ENCODE measurements at regions not wholly inside any gene's neighbourhood (a gene's known extent, or its start where the extent isn't known, plus 50 kb on each side); places are given as distances from the start of the nearest gene placed in this dataset.

- H3K27ac ChIP-seq = no peak overlapping the region
- ChIA-PET POLR2A (no interaction called here), CTCF (no interaction called here)
- ATAC-seq (no peak), FAIRE-seq (no peak), DNase-seq (ENCODE audit: low read depth in 1 of 2, low spot score in 1 of 2) (no peak)
- H3K4me3 ChIP-seq = no peak overlapping the region
- no peak for TF ChIP-seq PHF8 (IDR thresholded peaks at IDR 0.05; ENCODE audit: borderline replicate concordance, low read depth)
- no peak for TF ChIP-seq ESRRA (IDR thresholded peaks at IDR 0.05; ENCODE audit: borderline replicate concordance, low read length)
- TF ChIP-seq RCOR1 (IDR thresholded peaks at IDR 0.05; ENCODE audit: low read depth, low read length) = no peak
- TF ChIP-seq CHD4 (IDR thresholded peaks at IDR 0.05; ENCODE audit: borderline replicate concordance) = no peak
- TF ChIP-seq, protein P1, sequence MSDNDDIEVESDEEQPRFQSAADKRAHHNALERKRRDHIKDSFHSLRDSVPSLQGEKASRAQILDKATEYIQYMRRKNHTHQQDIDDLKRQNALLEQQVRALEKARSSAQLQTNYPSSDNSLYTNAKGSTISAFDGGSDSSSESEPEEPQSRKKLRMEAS (IDR thresholded peaks at IDR 0.05) = no peak
- TF ChIP-seq CHD2 (IDR thresholded peaks at IDR 0.05; ENCODE audit: low read length, partially characterized antibody) = no peak
- no peak for TF ChIP-seq ZFP36 (IDR thresholded peaks at IDR 0.05; ENCODE audit: borderline replicate concordance, partially characterized antibody)
- TF ChIP-seq HDAC2 (IDR thresholded peaks at IDR 0.05) = no peak
- TF ChIP-seq NR3C1 (IDR thresholded peaks at IDR 0.05) = no peak
- TF ChIP-seq RARB (CRISPR knock-in tag; IDR thresholded peaks at IDR 0.05) = no peak
- TF ChIP-seq ZNF302 (CRISPR knock-in tag; IDR thresholded peaks at IDR 0.05) = no peak
- no peak for TF ChIP-seq KDM5A (IDR thresholded peaks at IDR 0.05)
- no peak overlapping the region for H3K4me2 ChIP-seq
- no peaks in the 10 kb centered on the region for H3K4me1 ChIP-seq
- H3K9me3 ChIP-seq = no peaks in the 10 kb centered on the region
- 25% methylated on average over 2 of the region's 2 CpGs for WGBS (ENCODE audit: missing lambda C conversion rate)
Measured at GRCh38 chr4:31422006-31422405, 701.8 kb downstream of the PCDH7 start.

DNA sequence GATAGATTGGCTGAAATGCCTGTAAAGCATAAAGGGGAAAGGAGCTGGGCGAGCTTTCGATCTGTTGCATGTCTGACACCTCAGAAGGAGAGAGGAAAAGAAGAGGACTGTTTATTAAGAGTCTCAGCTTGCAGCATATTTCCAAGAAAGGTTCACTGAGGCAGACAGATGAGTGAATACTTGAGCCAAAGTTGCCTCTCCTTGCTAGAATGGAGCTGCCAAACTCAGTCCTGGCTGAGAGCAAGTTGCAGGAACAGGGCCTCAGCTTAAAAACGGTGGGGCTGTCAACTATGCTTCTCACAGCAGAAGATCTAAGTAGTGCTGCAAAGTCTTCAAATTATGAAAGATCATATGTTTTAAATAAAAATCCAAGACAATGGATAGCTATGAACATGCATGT lies 707.5 kb downstream of the PCDH7 start:
- H3K4me3 ChIP-seq = no peak overlapping the region
- TF ChIP-seq JUN (IDR thresholded peaks at IDR 0.05) = no peak
- ATAC-seq = no peak
- H3K27ac ChIP-seq = no peak overlapping the region
- no peaks in the 10 kb centered on the region for H3K9me3 ChIP-seq
- no peaks in the 10 kb centered on the region for H3K4me1 ChIP-seq
- H3K4me2 ChIP-seq = no peak overlapping the region
- CTCF ChIA-PET = no interaction called here
- no peak for FAIRE-seq
- POLR2A ChIA-PET = interaction anchor here (0.6 kb wide), 1 partner anchor 93 kb away, joined by 3 read pairs; no protein-coding TSS in a partner anchor
- WGBS (ENCODE audit: missing lambda C conversion rate) = 17% methylated on average over 3 of the region's 3 CpGs
- no peak for DNase-seq (ENCODE audit: low read depth in 1 of 2, low spot score in 1 of 2)

GRCh38 chr4:31442236-31442635 lies 722.1 kb downstream of the PCDH7 start:
- 68% methylated on average over 11 of the region's 11 CpGs for WGBS (ENCODE audit: missing lambda C conversion rate)
- H3K9me3 ChIP-seq = no peaks in the 10 kb centered on the region
- H3K4me3 ChIP-seq = no peak overlapping the region
- TF ChIP-seq, protein P2, sequence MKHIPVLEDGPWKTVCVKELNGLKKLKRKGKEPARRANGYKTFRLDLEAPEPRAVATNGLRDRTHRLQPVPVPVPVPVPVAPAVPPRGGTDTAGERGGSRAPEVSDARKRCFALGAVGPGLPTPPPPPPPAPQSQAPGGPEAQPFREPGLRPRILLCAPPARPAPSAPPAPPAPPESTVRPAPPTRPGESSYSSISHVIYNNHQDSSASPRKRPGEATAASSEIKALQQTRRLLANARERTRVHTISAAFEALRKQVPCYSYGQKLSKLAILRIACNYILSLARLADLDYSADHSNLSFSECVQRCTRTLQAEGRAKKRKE (CRISPR knock-in tag; IDR thresholded peaks at IDR 0.05; ENCODE audit: low read depth) = no peak
- TF ChIP-seq, protein P3, sequence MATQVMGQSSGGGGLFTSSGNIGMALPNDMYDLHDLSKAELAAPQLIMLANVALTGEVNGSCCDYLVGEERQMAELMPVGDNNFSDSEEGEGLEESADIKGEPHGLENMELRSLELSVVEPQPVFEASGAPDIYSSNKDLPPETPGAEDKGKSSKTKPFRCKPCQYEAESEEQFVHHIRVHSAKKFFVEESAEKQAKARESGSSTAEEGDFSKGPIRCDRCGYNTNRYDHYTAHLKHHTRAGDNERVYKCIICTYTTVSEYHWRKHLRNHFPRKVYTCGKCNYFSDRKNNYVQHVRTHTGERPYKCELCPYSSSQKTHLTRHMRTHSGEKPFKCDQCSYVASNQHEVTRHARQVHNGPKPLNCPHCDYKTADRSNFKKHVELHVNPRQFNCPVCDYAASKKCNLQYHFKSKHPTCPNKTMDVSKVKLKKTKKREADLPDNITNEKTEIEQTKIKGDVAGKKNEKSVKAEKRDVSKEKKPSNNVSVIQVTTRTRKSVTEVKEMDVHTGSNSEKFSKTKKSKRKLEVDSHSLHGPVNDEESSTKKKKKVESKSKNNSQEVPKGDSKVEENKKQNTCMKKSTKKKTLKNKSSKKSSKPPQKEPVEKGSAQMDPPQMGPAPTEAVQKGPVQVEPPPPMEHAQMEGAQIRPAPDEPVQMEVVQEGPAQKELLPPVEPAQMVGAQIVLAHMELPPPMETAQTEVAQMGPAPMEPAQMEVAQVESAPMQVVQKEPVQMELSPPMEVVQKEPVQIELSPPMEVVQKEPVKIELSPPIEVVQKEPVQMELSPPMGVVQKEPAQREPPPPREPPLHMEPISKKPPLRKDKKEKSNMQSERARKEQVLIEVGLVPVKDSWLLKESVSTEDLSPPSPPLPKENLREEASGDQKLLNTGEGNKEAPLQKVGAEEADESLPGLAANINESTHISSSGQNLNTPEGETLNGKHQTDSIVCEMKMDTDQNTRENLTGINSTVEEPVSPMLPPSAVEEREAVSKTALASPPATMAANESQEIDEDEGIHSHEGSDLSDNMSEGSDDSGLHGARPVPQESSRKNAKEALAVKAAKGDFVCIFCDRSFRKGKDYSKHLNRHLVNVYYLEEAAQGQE (IDR thresholded peaks at IDR 0.05) = no peak
- TF ChIP-seq PHF8 (IDR thresholded peaks at IDR 0.05; ENCODE audit: borderline replicate concordance, low read depth) (no peak), KDM5A (IDR thresholded peaks at IDR 0.05) (no peak), FOSB (CRISPR knock-in tag; IDR thresholded peaks at IDR 0.05) (no peak), GATA3 (IDR thresholded peaks at IDR 0.05; ENCODE audit: borderline replicate concordance) (no peak), CHD4 (IDR thresholded peaks at IDR 0.05; ENCODE audit: borderline replicate concordance) (no peak), CBX8 (IDR thresholded peaks at IDR 0.05) (no peak), FOXS1 (CRISPR knock-in tag; IDR thresholded peaks at IDR 0.05) (no peak)
- TF ChIP-seq, protein P4, sequence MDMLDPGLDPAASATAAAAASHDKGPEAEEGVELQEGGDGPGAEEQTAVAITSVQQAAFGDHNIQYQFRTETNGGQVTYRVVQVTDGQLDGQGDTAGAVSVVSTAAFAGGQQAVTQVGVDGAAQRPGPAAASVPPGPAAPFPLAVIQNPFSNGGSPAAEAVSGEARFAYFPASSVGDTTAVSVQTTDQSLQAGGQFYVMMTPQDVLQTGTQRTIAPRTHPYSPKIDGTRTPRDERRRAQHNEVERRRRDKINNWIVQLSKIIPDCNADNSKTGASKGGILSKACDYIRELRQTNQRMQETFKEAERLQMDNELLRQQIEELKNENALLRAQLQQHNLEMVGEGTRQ (IDR thresholded peaks at IDR 0.05) = no peak
- no peak overlapping the region for H3K4me2 ChIP-seq
- no peak for ATAC-seq
- DNase-seq (ENCODE audit: low read depth in 1 of 2, low spot score in 1 of 2) = peak in 1 of 2 experiments; percentile 1
- CTCF ChIA-PET = no interaction called here
- POLR2A ChIA-PET = no interaction called here
- no peaks in the 10 kb centered on the region for H3K4me1 ChIP-seq
- FAIRE-seq = no peak
- H3K27ac ChIP-seq = no peak overlapping the region
